ENCODE measurements at regions not wholly inside any gene's neighbourhood (a gene's known extent, or its start where the extent isn't known, plus 50 kb on each side); places are given as distances from the start of the nearest gene placed in this dataset.

GRCh38 chr13:39254601-39255000 is 216.3 kb downstream of the NHLRC3 start:
- TF ChIP-seq CTCF (IDR thresholded peaks at IDR 0.05; ENCODE audit: insufficient read depth, low read depth, low read length, missing control alignments): no peak
- peak; percentile 29 for DNase-seq (ENCODE audit: low read depth)
- H3K4me3 ChIP-seq (ENCODE audit: low read length): no peak overlapping the region

GRCh38 chr13:39257642-39258041 is 219.4 kb downstream of the NHLRC3 start:
- no peak overlapping the region for H3K4me3 ChIP-seq (ENCODE audit: low read length)
- no peak for TF ChIP-seq CTCF (IDR thresholded peaks at IDR 0.05; ENCODE audit: insufficient read depth, low read depth, low read length, missing control alignments)
- DNase-seq (ENCODE audit: low read depth): no peak

DNA sequence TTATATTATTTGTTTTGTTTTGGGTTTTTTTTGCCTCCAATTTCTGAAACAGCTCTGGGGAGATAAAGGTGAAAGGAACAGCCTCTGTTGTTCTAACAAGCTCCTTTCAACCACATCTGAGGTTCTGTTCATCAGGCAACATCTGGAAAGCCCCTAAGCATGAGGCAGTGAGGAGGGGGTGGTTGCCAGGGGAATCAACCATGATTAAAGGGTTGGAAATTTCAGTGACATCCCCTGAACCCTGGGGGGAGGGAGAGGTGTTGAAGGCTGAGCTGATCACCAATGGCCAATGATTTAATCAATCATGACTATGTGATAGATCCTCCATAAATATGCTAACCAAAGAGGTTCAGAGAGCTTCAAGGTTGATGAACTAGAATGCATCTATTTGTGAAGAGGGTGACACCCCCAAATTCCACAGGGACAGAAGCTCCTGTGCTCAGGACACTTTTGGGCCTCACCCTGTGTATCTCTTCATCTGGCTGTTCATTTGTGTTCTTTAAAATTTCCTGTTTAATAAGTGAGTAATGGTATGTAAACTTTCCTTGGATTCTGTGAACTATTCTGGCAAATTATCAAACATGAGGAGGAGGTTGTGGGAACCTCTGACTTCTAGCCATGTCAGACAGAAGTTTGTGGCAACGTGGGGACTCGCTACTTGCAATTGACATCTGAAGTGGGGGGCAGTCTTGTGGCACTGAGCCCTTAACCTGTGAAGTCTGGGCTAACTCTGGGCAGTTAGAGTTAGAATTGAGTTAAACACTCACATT is 221.3 kb downstream of the NHLRC3 start:
- no peak for TF ChIP-seq CTCF (IDR thresholded peaks at IDR 0.05; ENCODE audit: insufficient read depth, low read depth, low read length, missing control alignments)
- no peak overlapping the region for H3K4me3 ChIP-seq (ENCODE audit: low read length)
- no peak for DNase-seq (ENCODE audit: low read depth)

- peak; percentile 60 for DNase-seq (ENCODE audit: low read depth)
- no peak overlapping the region for H3K4me3 ChIP-seq (ENCODE audit: low read length)
- peak; percentile 83 for TF ChIP-seq CTCF (IDR thresholded peaks at IDR 0.05; ENCODE audit: insufficient read depth, low read depth, low read length, missing control alignments)
These were observed 224.8 kb downstream of the NHLRC3 start for GRCh38 chr13:39263033-39263432.

DNA sequence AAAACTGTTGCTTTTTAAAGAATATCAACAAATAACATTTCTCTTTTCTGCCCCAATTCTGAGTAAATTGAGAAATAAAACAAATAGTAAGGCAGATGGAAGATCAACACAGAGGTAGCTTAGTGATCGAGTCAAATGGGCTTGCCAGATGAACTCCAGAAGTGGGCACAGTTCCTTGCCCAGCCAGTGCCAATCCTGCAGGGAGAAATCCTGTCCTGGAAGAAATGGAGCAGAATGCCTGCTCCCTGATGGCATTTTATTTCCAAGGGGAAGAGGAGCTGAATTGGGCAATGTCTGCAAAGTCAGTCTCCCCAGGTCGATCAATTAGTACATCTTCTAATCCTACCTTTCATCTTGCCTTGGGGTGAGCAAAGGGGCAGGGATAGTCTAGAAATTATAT is 225.3 kb downstream of the NHLRC3 start:
- TF ChIP-seq CTCF (IDR thresholded peaks at IDR 0.05; ENCODE audit: insufficient read depth, low read depth, low read length, missing control alignments): no peak
- no peak for DNase-seq (ENCODE audit: low read depth)
- no peak overlapping the region for H3K4me3 ChIP-seq (ENCODE audit: low read length)

GRCh38 chr13:39266426-39266825 is 228.2 kb downstream of the NHLRC3 start:
- no peak overlapping the region for H3K4me3 ChIP-seq (ENCODE audit: low read length)
- no peak for TF ChIP-seq CTCF (IDR thresholded peaks at IDR 0.05; ENCODE audit: insufficient read depth, low read depth, low read length, missing control alignments)
- peak; percentile 47 for DNase-seq (ENCODE audit: low read depth)

DNA sequence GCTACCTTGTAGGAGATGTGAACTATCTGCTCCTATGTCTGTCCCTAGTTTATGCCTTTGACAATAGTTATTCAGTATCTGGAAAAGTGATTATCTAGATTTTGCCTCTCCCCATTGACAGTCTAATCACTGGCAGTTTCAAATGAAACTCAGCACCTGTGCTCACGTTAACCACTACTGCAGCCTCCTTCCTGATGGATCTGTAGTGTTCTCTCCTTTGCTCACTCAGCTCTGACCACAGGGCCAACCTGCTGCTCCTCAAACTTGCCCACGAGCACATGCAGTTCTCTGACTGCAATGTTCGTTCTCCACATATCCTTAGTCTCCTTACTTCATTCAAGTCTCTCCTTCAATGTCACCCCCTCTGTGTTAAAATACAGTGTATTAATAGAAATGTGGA is 230.1 kb downstream of the NHLRC3 start:
- TF ChIP-seq CTCF (IDR thresholded peaks at IDR 0.05; ENCODE audit: insufficient read depth, low read depth, low read length, missing control alignments): no peak
- no peak overlapping the region for H3K4me3 ChIP-seq (ENCODE audit: low read length)
- DNase-seq (ENCODE audit: low read depth): no peak

All from epithelial cell of esophagus (primary cell).